SK-N-SH (cell line): ENCODE measurements at regions not wholly inside any gene's neighbourhood (a gene's known extent, or its start where the extent isn't known, plus 50 kb on each side); places are given as distances from the start of the nearest gene placed in this dataset.
"Not testable (repeated sequence)": the region's sequence is repeated elsewhere in the genome, so short reads cannot be mapped to it uniquely, and the experiment has no call there.

Experiments
- CTCF ChIA-PET: fragments of 300-600, 350-600 bp; formaldehyde crosslinking; extraction: SDS; loops from one replicate; lab custom pipeline; 2021; lab: Yijun Ruan, JAX
- POLR2A ChIA-PET: fragments of 350-600 bp; sonication (Branson Sonifier 250); formaldehyde crosslinking; extraction: SDS; loops from one replicate; lab custom pipeline; 2020; ENCODE audit warnings: antibody characterized with exemption, inconsistent platforms; lab: Yijun Ruan, JAX
- DNase-seq: peaks from one replicate; pipeline ENCODE4 v3.0.0; 2012
- H2AFZ ChIP-seq: fragments of 200-600 bp; sonication (generic); 2 replicates; pipeline ENCODE4 v1.8.1; 2016; ENCODE audit warnings: antibody characterized with exemption, mild to moderate bottlenecking, low read depth
- H3F3A ChIP-seq: fragments of 200-600 bp; sonication (generic); replicated peaks from 2 replicates; pipeline ENCODE3; 2016; ENCODE audit warnings: antibody characterized with exemption, mild to moderate bottlenecking; ENCODE audit not compliant: insufficient read depth
- H3K27ac ChIP-seq, 2 experiments: fragments of 200-500 bp in 1 of 2; fragments of 200-600 bp in 1 of 2; sonication (Bioruptor generic) in 1 of 2; sonication (generic), shearing (Covaris generic) in 1 of 2; 2 replicates each; pipeline versions ENCODE4 v1.5.1 to v1.6.1; 2014 to 2016; ENCODE audit warnings: low read depth in 2 of 2, inconsistent platforms in 1 of 2, low read length in 1 of 2, mild to moderate bottlenecking in 1 of 2, mixed read lengths in 1 of 2
- H3K27me3 ChIP-seq: fragments of 200-600 bp; sonication (generic), shearing (Covaris generic); 2 replicates; pipeline ENCODE4 v1.6.1; 2016; ENCODE audit warnings: mixed run types; ENCODE audit not compliant: insufficient read depth
- H3K36me3 ChIP-seq, 2 experiments: fragments of 200-500 bp in 1 of 2; fragments of 200-600 bp in 1 of 2; sonication (Bioruptor generic) in 1 of 2; sonication (generic) in 1 of 2; replicated peaks in 1 of 2; 2 replicates each; pipeline versions ENCODE3 to v1.5.1; 2014 to 2016; ENCODE audit warnings: low read length in 1 of 2, mild to moderate bottlenecking in 1 of 2; ENCODE audit not compliant: insufficient read depth in 2 of 2, control insufficient read depth in 1 of 2
- H3K4me1 ChIP-seq, 2 experiments: fragments of 200-500 bp in 1 of 2; fragments of 200-600 bp in 1 of 2; sonication (Bioruptor generic) in 1 of 2; sonication (generic), shearing (Covaris generic) in 1 of 2; 2 replicates each; pipeline versions ENCODE4 v1.5.1 to v1.6.1; 2014 to 2016; ENCODE audit warnings: low read depth in 1 of 2, low read length in 1 of 2, mixed run types in 1 of 2; ENCODE audit not compliant: insufficient read depth in 2 of 2, control insufficient read depth in 1 of 2
- H3K4me2 ChIP-seq: fragments of 200-600 bp; sonication (generic), shearing (Covaris generic); 2 replicates; pipeline ENCODE4 v1.6.1; 2017; ENCODE audit warnings: mixed run types
- H3K4me3 ChIP-seq, 2 experiments: fragments of 200-500 bp in 1 of 2; fragments of 200-600 bp in 1 of 2; sonication (Bioruptor generic) in 1 of 2; sonication (generic), shearing (Covaris generic) in 1 of 2; 2 replicates each; pipeline versions ENCODE4 v1.5.1 to v1.8.1; 2014 to 2016; ENCODE audit warnings: low read depth in 2 of 2, inconsistent platforms in 1 of 2, low read length in 1 of 2, mild to moderate bottlenecking in 1 of 2, mixed read lengths in 1 of 2, moderate library complexity in 1 of 2
- H3K79me2 ChIP-seq: fragments of 200-600 bp; sonication (generic); 2 replicates; pipeline ENCODE4 v1.8.1; 2017; ENCODE audit warnings: mild to moderate bottlenecking; ENCODE audit not compliant: insufficient read depth
- H3K9ac ChIP-seq: fragments of 200-600 bp; sonication (generic); 2 replicates; pipeline ENCODE4 v1.6.1; 2017; ENCODE audit warnings: mixed run types
- H3K9me2 ChIP-seq: fragments of 200-600 bp; sonication (generic); 2 replicates; pipeline ENCODE4 v1.6.1; 2017; ENCODE audit warnings: mixed run types
- H3K9me3 ChIP-seq: fragments of 200-600 bp; sonication (generic); 2 replicates; pipeline ENCODE4 v1.6.1; 2017; ENCODE audit warnings: mixed run types, mild to moderate bottlenecking, moderate library complexity
- H4K20me1 ChIP-seq: fragments of 200-600 bp; sonication (generic); 2 replicates; pipeline ENCODE4 v1.6.1; 2017; ENCODE audit warnings: mild to moderate bottlenecking, mixed run types; ENCODE audit not compliant: insufficient read depth
- GABPA ChIP-seq: IDR thresholded peaks from 2 replicates; pipeline ENCODE4 v1.4.0; 2012; ENCODE audit warnings: low read depth, mild to moderate bottlenecking
- GATA2 ChIP-seq: sonication (generic); formaldehyde crosslinking; IDR thresholded peaks from 2 replicates; pipeline ENCODE4 v1.5.0; 2020; ENCODE audit warnings: mild to moderate bottlenecking, missing genetic modification reagents
- MAX ChIP-seq: IDR thresholded peaks from 2 replicates; pipeline ENCODE4 v1.4.0; 2012; ENCODE audit warnings: low read depth
- MEF2A ChIP-seq: IDR thresholded peaks from 2 replicates; pipeline ENCODE4 v1.4.0; 2012; ENCODE audit warnings: low read depth, borderline replicate concordance
- RAD21 ChIP-seq: IDR thresholded peaks from 2 replicates; pipeline ENCODE4 v1.6.1; 2012; ENCODE audit warnings: mild to moderate bottlenecking, low read length
- USF1 ChIP-seq: IDR thresholded peaks from 2 replicates; pipeline ENCODE4 v1.4.0; 2012; ENCODE audit warnings: low read depth, borderline replicate concordance
- ZBTB33 ChIP-seq: IDR thresholded peaks from 2 replicates; pipeline ENCODE4 v1.4.0; 2012; ENCODE audit warnings: low read depth, borderline replicate concordance
- WGBS: methylation state at CpG from one replicate; pipeline ENCODE4 v1.1.6; 2017; ENCODE audit warnings: low lambda C conversion rate; 5-methylcytosine and 5-hydroxymethylcytosine counted together

GRCh38 chr5:7310656-7311055, 85.3 kb upstream of the ADCY2 start:
- H3K27me3 ChIP-seq, CTCF ChIA-PET, H3K36me3 ChIP-seq, H3K79me2 ChIP-seq, H3K4me3 ChIP-seq, DNase-seq, H3K4me1 ChIP-seq, H4K20me1 ChIP-seq, H3K27ac ChIP-seq, H3K4me2 ChIP-seq, H3K9me3 ChIP-seq, POLR2A ChIA-PET, H2AFZ ChIP-seq: not testable (repeated sequence)
- 31% methylated on average over 4 of the region's 4 CpGs for WGBS
- TF ChIP-seq MEF2A, result 0 out of 2 replicates have a peak, but pooled peaks have one; percentile 14
- TF ChIP-seq, all 33 proteins: peak for 1; not testable (repeated sequence) for 32
- not testable (repeated sequence) for H3K9me2 ChIP-seq, H3K9ac ChIP-seq, H3F3A ChIP-seq

GRCh38 chr5:7315118-7315517, 80.8 kb upstream of the ADCY2 start:
- WGBS, result 0% methylated on average over 2 of the region's 2 CpGs

More at GRCh38 chr5:7315118-7315517, 80.8 kb upstream of the ADCY2 start:
- H4K20me1 ChIP-seq, result no peaks in the 10 kb centered on the region
- H3K9ac ChIP-seq, result no peak overlapping the region
- H3K27ac ChIP-seq, result no peak overlapping the region
- H3K4me2 ChIP-seq, result no peak overlapping the region
- POLR2A ChIA-PET, result no interaction called here
- no peaks in the 10 kb centered on the region for H3K4me1 ChIP-seq
- H3K4me3 ChIP-seq, result no peak overlapping the region
- no peaks in the 10 kb centered on the region for H3K9me3 ChIP-seq
- H3K27me3 ChIP-seq, result no peaks in the 10 kb centered on the region
- peaks cover 15% of the 10 kb centered on the region for H3F3A ChIP-seq
- no peak for TF ChIP-seq RAD21
- no peak for TF ChIP-seq ZBTB33
- TF ChIP-seq GATA2, result no peak
- no peak for TF ChIP-seq USF1
- no peak for TF ChIP-seq MAX
- TF ChIP-seq GABPA, result no peak
- no peak overlapping the region for H2AFZ ChIP-seq
- no peaks in the 10 kb centered on the region for H3K79me2 ChIP-seq
- no peaks in the 10 kb centered on the region for H3K9me2 ChIP-seq
- CTCF ChIA-PET, result no interaction called here
- no peak for DNase-seq
- H3K36me3 ChIP-seq, result no peaks in the 10 kb centered on the region
